Esophagus muscularis mucosa (tissue), 4 donors: ENCODE measurements at regions not wholly inside any gene's neighbourhood (a gene's known extent, or its start where the extent isn't known, plus 50 kb on each side); places are given as distances from the start of the nearest gene placed in this dataset.

Experiments
- CTCF ChIP-seq, 3 experiments: fragments of 200-600 bp in 2 of 3; fragments of 450-650 bp in 1 of 3; sonication (generic) in 2 of 3; IDR thresholded peaks; one replicate each; pipeline ENCODE4 v1.5.1; 2017 to 2019; ENCODE audit warnings: antibody characterized with exemption in 3 of 3, mild to moderate bottlenecking in 2 of 3, moderate library complexity in 1 of 3
- EP300 ChIP-seq: sonication (generic); formaldehyde crosslinking; IDR thresholded peaks from one replicate; pipeline ENCODE4 v1.6.1; 2017; ENCODE audit warnings: antibody characterized with exemption
- POLR2AphosphoS5 ChIP-seq, 2 donors: sonication (generic); formaldehyde crosslinking; IDR thresholded peaks; one replicate each; pipeline ENCODE4 v1.6.1; 2017; ENCODE audit warnings: antibody characterized with exemption in 2 of 2

- TF ChIP-seq CTCF (IDR thresholded peaks at IDR 0.05) (no peak), EP300 (no peak), POLR2AphosphoS5 (IDR thresholded peaks at IDR 0.05) (no peak)
Observed at GRCh38 chr2:166725927-166726924, 162.1 kb upstream of the XIRP2 start.
